Esophagus muscularis mucosa (tissue), 4 donors: ENCODE measurements at regions not wholly inside any gene's neighbourhood (a gene's known extent, or its start where the extent isn't known, plus 50 kb on each side); places are given as distances from the start of the nearest gene placed in this dataset.

Source experiments
- DNase-seq: peaks from one replicate; pipeline ENCODE4 v3.0.0-alpha.2; 2017; ENCODE audit errors: extremely low spot score
- H3K27ac ChIP-seq, 4 donors: fragments of 200-600 bp; sonication (generic); replicated peaks in 1 of 4; 1 replicate in 3 of 4; 2 replicates in 1 of 4; pipeline ENCODE4 v1.5.1; 2016 to 2019; ENCODE audit warnings: mild to moderate bottlenecking in 1 of 4
- H3K27me3 ChIP-seq, 4 donors: fragments of 200-600 bp; sonication (generic); one replicate each; pipeline versions ENCODE4 v1.5.1 to v1.6.0; 2016 to 2019
- H3K36me3 ChIP-seq, 4 donors: fragments of 200-600 bp; sonication (generic); one replicate each; pipeline ENCODE4 v1.5.1; 2016 to 2019
- H3K4me1 ChIP-seq, 4 donors: fragments of 200-600 bp; sonication (generic); one replicate each; pipeline ENCODE4 v1.5.1; 2016 to 2019
- H3K4me3 ChIP-seq, 4 donors: fragments of 200-600 bp; sonication (generic); 1 replicate in 2 of 4; 2 replicates in 2 of 4; pipeline ENCODE4 v1.5.1; 2016 to 2019; ENCODE audit warnings: mild to moderate bottlenecking in 4 of 4, moderate library complexity in 1 of 4
- H3K9me3 ChIP-seq, 4 donors: fragments of 200-600 bp; sonication (generic); 1 replicate in 3 of 4; 2 replicates in 1 of 4; pipeline ENCODE4 v1.5.1; 2016 to 2019
- CTCF ChIP-seq, 3 experiments: fragments of 200-600 bp in 2 of 3; fragments of 450-650 bp in 1 of 3; sonication (generic) in 2 of 3; IDR thresholded peaks; one replicate each; pipeline ENCODE4 v1.5.1; 2017 to 2019; ENCODE audit warnings: antibody characterized with exemption in 3 of 3, mild to moderate bottlenecking in 2 of 3, moderate library complexity in 1 of 3
- EP300 ChIP-seq: sonication (generic); formaldehyde crosslinking; IDR thresholded peaks from one replicate; pipeline ENCODE4 v1.6.1; 2017; ENCODE audit warnings: antibody characterized with exemption
- POLR2A ChIP-seq: fragments of 450-650 bp; IDR thresholded peaks from one replicate; pipeline ENCODE4 v1.6.1; 2017; ENCODE audit warnings: antibody characterized with exemption, moderate library complexity, mild to moderate bottlenecking, low read depth
- POLR2AphosphoS5 ChIP-seq, 2 donors: sonication (generic); formaldehyde crosslinking; IDR thresholded peaks; one replicate each; pipeline ENCODE4 v1.6.1; 2017; ENCODE audit warnings: antibody characterized with exemption in 2 of 2
- WGBS: methylation state at CpG from one replicate; pipeline ENCODE4 v1.1.5; 2018; 5-methylcytosine and 5-hydroxymethylcytosine counted together
- intact Hi-C: fragments of 100-400 bp; cut with DNase I; formaldehyde crosslinking; loops from one replicate; pipeline ENCODE4 v1.15.1; 2023

- no peaks in the 10 kb centered on the region for H3K27me3 ChIP-seq
- H3K4me1 ChIP-seq: no peaks in the 10 kb centered on the region
- no peak for DNase-seq
- TF ChIP-seq POLR2A: no peak
- no peak for TF ChIP-seq POLR2AphosphoS5 (IDR thresholded peaks at IDR 0.05)
- TF ChIP-seq EP300: no peak
- no peak for TF ChIP-seq CTCF (IDR thresholded peaks at IDR 0.05)
- H3K9me3 ChIP-seq: no peaks in the 10 kb centered on the region
- no peak overlapping the region for H3K4me3 ChIP-seq
- WGBS: 52% methylated on average over 4 of the region's 4 CpGs
- no peak overlapping the region for H3K27ac ChIP-seq
- H3K36me3 ChIP-seq: no peaks in the 10 kb centered on the region
- intact Hi-C loops: no loop called here
Measured at GRCh38 chrX:38891641-38892413, 90.6 kb downstream of the MID1IP1 start.

- H3K9me3 ChIP-seq: no peaks in the 10 kb centered on the region
- no peaks in the 10 kb centered on the region for H3K36me3 ChIP-seq
- no peaks in the 10 kb centered on the region for H3K4me1 ChIP-seq
- H3K27ac ChIP-seq: no peak overlapping the region
- no peak for DNase-seq
- WGBS: 93% methylated on average over 4 of the region's 4 CpGs
- H3K4me3 ChIP-seq: no peak overlapping the region
- TF ChIP-seq CTCF (IDR thresholded peaks at IDR 0.05): no peak
- no peak for TF ChIP-seq POLR2AphosphoS5 (IDR thresholded peaks at IDR 0.05)
- TF ChIP-seq POLR2A: no peak
- TF ChIP-seq EP300: no peak
- no peaks in the 10 kb centered on the region for H3K27me3 ChIP-seq
- intact Hi-C loops: no loop called here
Measured at GRCh38 chrX:38893441-38893840, 92.2 kb downstream of the MID1IP1 start.

- intact Hi-C loops: no loop called here
- Histone ChIP-seq H3K4me3 (no peak overlapping the region), H3K9me3 (no peaks in the 10 kb centered on the region), H3K36me3 (no peaks in the 10 kb centered on the region), H3K4me1 (no peaks in the 10 kb centered on the region), H3K27ac (no peak overlapping the region), H3K27me3 (no peaks in the 10 kb centered on the region)
- WGBS: 86% methylated on average over 1 of the region's 1 CpG
- DNase-seq: no peak
- TF ChIP-seq POLR2AphosphoS5 (IDR thresholded peaks at IDR 0.05) (no peak), EP300 (no peak), POLR2A (no peak), CTCF (IDR thresholded peaks at IDR 0.05) (no peak)
Measured at GRCh38 chrX:38895775-38896174, 94.5 kb downstream of the MID1IP1 start.

- no peak for DNase-seq
- 80% methylated on average over 3 of the region's 4 CpGs for WGBS
- TF ChIP-seq POLR2AphosphoS5 (IDR thresholded peaks at IDR 0.05): no peak
- no peak for TF ChIP-seq CTCF (IDR thresholded peaks at IDR 0.05)
- TF ChIP-seq POLR2A: no peak
- TF ChIP-seq EP300: no peak
- H3K4me1 ChIP-seq: no peaks in the 10 kb centered on the region
- no peak overlapping the region for H3K4me3 ChIP-seq
- no peaks in the 10 kb centered on the region for H3K27me3 ChIP-seq
- intact Hi-C loops: no loop called here
- H3K9me3 ChIP-seq: no peaks in the 10 kb centered on the region
- no peaks in the 10 kb centered on the region for H3K36me3 ChIP-seq
- H3K27ac ChIP-seq: no peak overlapping the region
Measured at GRCh38 chrX:38896724-38897298, 95.6 kb downstream of the MID1IP1 start.

GRCh38 chrX:38898261-38898660, 97.0 kb downstream of the MID1IP1 start:
- Histone ChIP-seq H3K27me3 (no peaks in the 10 kb centered on the region), H3K36me3 (no peaks in the 10 kb centered on the region), H3K27ac (no peak overlapping the region), H3K4me3 (no peak overlapping the region), H3K4me1 (no peaks in the 10 kb centered on the region), H3K9me3 (no peaks in the 10 kb centered on the region)
- DNase-seq: no peak
- TF ChIP-seq EP300 (no peak), CTCF (IDR thresholded peaks at IDR 0.05) (no peak), POLR2AphosphoS5 (IDR thresholded peaks at IDR 0.05) (no peak), POLR2A (no peak)
- intact Hi-C loops: no loop called here
- WGBS: 72% methylated on average over 6 of the region's 6 CpGs
